ENCODE measurements at regions not wholly inside any gene's neighbourhood (a gene's known extent, or its start where the extent isn't known, plus 50 kb on each side); places are given as distances from the start of the nearest gene placed in this dataset.

DNA sequence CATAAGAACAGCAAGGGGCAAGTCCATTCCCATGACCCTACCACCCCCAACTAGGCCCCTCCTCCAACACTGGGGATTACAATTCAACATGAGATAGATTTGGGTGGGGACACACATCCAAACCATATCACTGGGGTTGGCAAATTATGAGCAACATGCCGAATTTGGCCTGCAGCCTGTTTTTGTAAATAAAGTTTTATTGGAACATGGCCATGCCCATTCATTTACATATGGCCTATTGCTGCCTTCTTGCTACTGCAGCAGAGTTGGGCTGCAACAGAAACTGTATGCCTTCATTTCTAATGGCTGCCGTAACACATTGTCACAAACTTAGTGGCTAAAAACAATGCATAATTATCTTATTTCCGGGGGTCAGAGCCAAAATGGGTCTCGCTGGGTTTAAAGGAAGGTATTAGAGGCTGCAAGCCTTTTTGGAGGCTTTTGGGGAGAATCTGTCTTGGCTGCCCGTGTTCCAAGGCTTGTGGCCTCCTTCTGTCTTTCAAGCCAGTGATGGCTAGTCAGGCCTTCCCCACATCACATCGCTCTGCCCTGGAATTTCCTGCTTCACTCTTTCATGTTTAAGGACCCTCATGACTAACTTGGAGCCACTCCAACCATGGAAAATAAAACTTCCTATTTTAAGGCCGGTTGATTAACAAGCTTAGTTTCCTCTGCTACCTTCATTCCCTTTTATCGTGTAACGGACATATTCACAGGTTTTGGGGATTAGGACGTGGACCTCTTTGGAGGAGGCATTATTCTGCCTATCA, 428.5 kb upstream of the PROK2 start:
- Histone ChIP-seq H3K27ac (no peak overlapping the region), H3K9me3 (ENCODE audit: low read depth) (no peaks in the 10 kb centered on the region), H3K4me2 (no peak overlapping the region), H3K36me3 (replicated peaks; ENCODE audit: insufficient read depth, low read depth) (no peaks in the 10 kb centered on the region), H3K4me3 (no peak overlapping the region), H3K4me1 (ENCODE audit: insufficient read depth) (no peaks in the 10 kb centered on the region), H2AFZ (no peak overlapping the region), H3K9me2 (replicated peaks; ENCODE audit: insufficient read depth) (no peaks in the 10 kb centered on the region), H3K27me3 (no peaks in the 10 kb centered on the region), H4K20me1 (ENCODE audit: insufficient read depth, poor library complexity, severe bottlenecking) (no peaks in the 10 kb centered on the region), H3K79me2 (no peaks in the 10 kb centered on the region)
- 89% methylated on average over 10 of the region's 10 CpGs for WGBS (ENCODE audit: low lambda C conversion rate, missing lambda C conversion rate)
- DNase-seq (ENCODE audit: low spot score): no peak
- TF ChIP-seq EZH2 (IDR thresholded peaks at IDR 0.05; ENCODE audit: borderline replicate concordance) (no peak), CTCF (IDR thresholded peaks at IDR 0.05; ENCODE audit: poor library complexity) (no peak), EZH2phosphoT487 (IDR thresholded peaks at IDR 0.05; ENCODE audit: low read depth, severe bottlenecking, unreplicated experiment) (no peak)

DNA sequence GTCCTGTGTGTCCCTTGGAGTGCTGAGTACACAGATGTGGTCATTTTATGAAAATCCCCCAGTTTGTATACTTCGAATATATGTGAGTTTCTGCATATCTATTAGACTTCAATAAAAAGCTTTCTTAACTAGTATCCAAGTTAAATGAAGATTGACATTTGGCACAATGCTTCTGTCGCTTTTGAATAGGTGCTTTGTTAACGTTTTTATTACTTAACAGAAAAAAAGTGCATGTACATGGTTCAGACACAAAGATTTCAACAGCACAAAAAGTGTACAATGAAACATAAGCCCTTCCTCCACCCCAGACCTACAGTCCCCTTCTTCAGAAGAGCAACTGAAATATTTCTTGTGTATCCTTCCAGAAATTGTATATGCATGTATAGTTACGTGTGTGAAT, 427.4 kb upstream of the PROK2 start:
- Histone ChIP-seq H2AFZ (no peak overlapping the region), H3K27me3 (no peaks in the 10 kb centered on the region), H3K79me2 (no peaks in the 10 kb centered on the region), H3K4me3 (no peak overlapping the region), H3K4me2 (no peak overlapping the region), H3K36me3 (replicated peaks; ENCODE audit: insufficient read depth, low read depth) (no peaks in the 10 kb centered on the region), H3K9me3 (ENCODE audit: low read depth) (no peaks in the 10 kb centered on the region), H3K4me1 (ENCODE audit: insufficient read depth) (no peaks in the 10 kb centered on the region), H4K20me1 (ENCODE audit: insufficient read depth, poor library complexity, severe bottlenecking) (no peaks in the 10 kb centered on the region), H3K27ac (no peak overlapping the region), H3K9me2 (replicated peaks; ENCODE audit: insufficient read depth) (no peaks in the 10 kb centered on the region)
- 83% methylated on average over 4 of the region's 4 CpGs for WGBS (ENCODE audit: low lambda C conversion rate, missing lambda C conversion rate)
- TF ChIP-seq EZH2phosphoT487 (IDR thresholded peaks at IDR 0.05; ENCODE audit: low read depth, severe bottlenecking, unreplicated experiment) (no peak), CTCF (IDR thresholded peaks at IDR 0.05; ENCODE audit: poor library complexity) (no peak), EZH2 (IDR thresholded peaks at IDR 0.05; ENCODE audit: borderline replicate concordance) (no peak)
- DNase-seq (ENCODE audit: low spot score): no peak

DNA sequence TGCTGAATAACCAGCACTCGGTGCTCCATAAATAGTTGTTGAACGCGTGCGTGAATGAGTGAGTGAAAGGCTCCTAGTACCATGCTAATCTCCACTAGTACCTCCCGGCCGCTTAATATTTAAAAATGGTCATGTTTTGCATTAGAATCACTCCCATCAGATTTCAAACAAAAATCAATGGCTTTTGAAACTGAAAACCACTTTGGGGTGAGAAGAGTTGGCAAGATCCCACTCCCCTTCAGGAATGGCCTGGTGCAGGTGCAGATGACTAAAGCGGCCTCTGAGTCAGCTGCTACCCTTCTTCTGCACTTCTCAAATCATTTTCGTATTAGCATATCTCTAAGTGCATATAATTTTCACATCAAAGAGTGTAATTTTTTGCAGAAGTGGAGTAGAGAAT, 425.3 kb upstream of the PROK2 start:
- Histone ChIP-seq H3K27me3 (no peaks in the 10 kb centered on the region), H3K4me2 (no peak overlapping the region), H3K4me3 (no peak overlapping the region), H3K36me3 (replicated peaks; ENCODE audit: insufficient read depth, low read depth) (no peaks in the 10 kb centered on the region), H3K9me2 (replicated peaks; ENCODE audit: insufficient read depth) (no peaks in the 10 kb centered on the region), H3K9me3 (ENCODE audit: low read depth) (no peaks in the 10 kb centered on the region), H3K27ac (no peak overlapping the region), H2AFZ (no peak overlapping the region), H3K4me1 (ENCODE audit: insufficient read depth) (peaks cover under 1% of the 10 kb centered on the region), H4K20me1 (ENCODE audit: insufficient read depth, poor library complexity, severe bottlenecking) (no peaks in the 10 kb centered on the region), H3K79me2 (no peaks in the 10 kb centered on the region)
- 85% methylated on average over 8 of the region's 8 CpGs for WGBS (ENCODE audit: low lambda C conversion rate, missing lambda C conversion rate)
- DNase-seq (ENCODE audit: low spot score): no peak
- no peak for TF ChIP-seq EZH2phosphoT487 (IDR thresholded peaks at IDR 0.05; ENCODE audit: low read depth, severe bottlenecking, unreplicated experiment)
- TF ChIP-seq CTCF (IDR thresholded peaks at IDR 0.05; ENCODE audit: poor library complexity): no peak
- no peak for TF ChIP-seq EZH2 (IDR thresholded peaks at IDR 0.05; ENCODE audit: borderline replicate concordance)

Measured in hepatocyte (in vitro differentiated cells).